Mesenchymal stem cell (in vitro differentiated cells and primary cell): ENCODE measurements at regions not wholly inside any gene's neighbourhood (a gene's known extent, or its start where the extent isn't known, plus 50 kb on each side); places are given as distances from the start of the nearest gene placed in this dataset.
"Not testable (repeated sequence)": the region's sequence is repeated elsewhere in the genome, so short reads cannot be mapped to it uniquely, and the experiment has no call there.

Experiments
- DNase-seq: peaks from one replicate; pipeline ENCODE4 v3.0.0-alpha.2; 2013
- H2AFZ ChIP-seq: one replicate; pipeline ENCODE4 v1.6.1; 2013; ENCODE audit warnings: low read depth, mild to moderate bottlenecking, control low read depth, inconsistent platforms, low read length, moderate library complexity
- H2AK5ac ChIP-seq: 2 replicates; pipeline ENCODE4 v1.6.1; 2013; ENCODE audit warnings: low read length, moderate library complexity, mild to moderate bottlenecking, inconsistent platforms; ENCODE audit not compliant: severe bottlenecking
- H2BK120ac ChIP-seq: one replicate; pipeline ENCODE4 v1.6.1; 2013; ENCODE audit warnings: low read depth, mild to moderate bottlenecking, inconsistent platforms, low read length, moderate library complexity
- H2BK12ac ChIP-seq, 2 experiments: one replicate each; pipeline ENCODE4 v1.6.1; 2013; ENCODE audit warnings: inconsistent platforms in 2 of 2, low read length in 2 of 2, mild to moderate bottlenecking in 2 of 2, moderate library complexity in 2 of 2, control low read depth in 1 of 2
- H2BK15ac ChIP-seq: one replicate; pipeline ENCODE4 v1.6.1; 2013; ENCODE audit warnings: mild to moderate bottlenecking, low read depth, inconsistent platforms; ENCODE audit not compliant: poor library complexity, severe bottlenecking
- H2BK5ac ChIP-seq: 2 replicates; pipeline ENCODE4 v1.6.1; 2013; ENCODE audit warnings: low read depth, mild to moderate bottlenecking, low read length, control low read depth, inconsistent platforms; ENCODE audit not compliant: poor library complexity, severe bottlenecking
- H3K14ac ChIP-seq, 2 experiments: one replicate each; pipeline ENCODE4 v1.6.1; 2013; ENCODE audit warnings: inconsistent platforms in 2 of 2, low read length in 2 of 2, control low read depth in 1 of 2, mild to moderate bottlenecking in 1 of 2, moderate library complexity in 1 of 2
- H3K18ac ChIP-seq, 2 experiments: one replicate each; pipeline ENCODE4 v1.6.1; 2013; ENCODE audit warnings: inconsistent platforms in 2 of 2, low read length in 2 of 2, control low read depth in 1 of 2, low read depth in 1 of 2, mild to moderate bottlenecking in 1 of 2
- H3K23ac ChIP-seq, 2 experiments: one replicate each; pipeline ENCODE4 v1.6.1; 2013; ENCODE audit warnings: inconsistent platforms in 2 of 2, low read length in 2 of 2, mild to moderate bottlenecking in 2 of 2, moderate library complexity in 2 of 2, control low read depth in 1 of 2
- H3K27ac ChIP-seq: 2 replicates; pipeline ENCODE4 v1.5.1; 2013; ENCODE audit warnings: mild to moderate bottlenecking, moderate library complexity, low read length, control low read depth, inconsistent platforms; ENCODE audit not compliant: poor library complexity, severe bottlenecking
- H3K27me3 ChIP-seq, 2 experiments: 2 replicates each; pipeline versions ENCODE4 v1.6.1 to v1.7.0; 2013; ENCODE audit warnings: low read length in 2 of 2, mild to moderate bottlenecking in 2 of 2, moderate library complexity in 2 of 2, control low read depth in 1 of 2, inconsistent platforms in 1 of 2; ENCODE audit not compliant: control insufficient read depth in 1 of 2, insufficient read depth in 1 of 2
- H3K36me3 ChIP-seq, 2 experiments: 2 replicates each; pipeline versions ENCODE4 v1.6.1 to v1.7.0; 2013; ENCODE audit warnings: low read length in 2 of 2, control low read depth in 1 of 2, inconsistent platforms in 1 of 2, low read depth in 1 of 2, mild to moderate bottlenecking in 1 of 2; ENCODE audit not compliant: insufficient read depth in 2 of 2, control insufficient read depth in 1 of 2
- H3K4ac ChIP-seq, 2 experiments: one replicate each; pipeline ENCODE4 v1.6.1; 2013; ENCODE audit warnings: inconsistent platforms in 2 of 2, low read length in 2 of 2, mild to moderate bottlenecking in 2 of 2, moderate library complexity in 2 of 2, control low read depth in 1 of 2, low read depth in 1 of 2
- H3K4me1 ChIP-seq: 2 replicates; pipeline ENCODE4 v1.6.1; 2013; ENCODE audit warnings: low read depth, low read length, control low read depth; ENCODE audit not compliant: control insufficient read depth, insufficient read depth
- H3K4me2 ChIP-seq: 2 replicates; pipeline ENCODE4 v1.6.1; 2013; ENCODE audit warnings: low read length, mild to moderate bottlenecking, inconsistent platforms; ENCODE audit not compliant: poor library complexity, severe bottlenecking
- H3K4me3 ChIP-seq, 2 experiments: 2 replicates each; pipeline versions ENCODE4 v1.5.1 to v1.7.0; 2013; ENCODE audit warnings: low read length in 2 of 2, mild to moderate bottlenecking in 2 of 2, control low read depth in 1 of 2, low read depth in 1 of 2; ENCODE audit not compliant: insufficient read depth in 1 of 2
- H3K79me1 ChIP-seq: replicated peaks from 2 replicates; pipeline ENCODE4 v1.6.1; 2013; ENCODE audit warnings: mild to moderate bottlenecking, control low read depth, low read length, inconsistent platforms; ENCODE audit not compliant: poor library complexity, severe bottlenecking
- H3K9ac ChIP-seq: 2 replicates; pipeline ENCODE4 v1.7.0; 2013; ENCODE audit warnings: mild to moderate bottlenecking, low read length, moderate library complexity
- H3K9me3 ChIP-seq: 2 replicates; pipeline ENCODE4 v1.7.0; 2013; ENCODE audit warnings: mild to moderate bottlenecking, low read length; ENCODE audit not compliant: control insufficient read depth
- H4K8ac ChIP-seq: one replicate; pipeline ENCODE4 v1.6.1; 2013; ENCODE audit warnings: inconsistent platforms, mild to moderate bottlenecking, low read length, moderate library complexity
- H4K91ac ChIP-seq: one replicate; pipeline ENCODE4 v1.6.1; 2013; ENCODE audit warnings: mild to moderate bottlenecking, low read length, inconsistent platforms
- WGBS: methylation state at CpG from one replicate; pipeline ENCODE4 v1.1.7; 2013; ENCODE audit warnings: mixed read lengths; 5-methylcytosine and 5-hydroxymethylcytosine counted together

DNA sequence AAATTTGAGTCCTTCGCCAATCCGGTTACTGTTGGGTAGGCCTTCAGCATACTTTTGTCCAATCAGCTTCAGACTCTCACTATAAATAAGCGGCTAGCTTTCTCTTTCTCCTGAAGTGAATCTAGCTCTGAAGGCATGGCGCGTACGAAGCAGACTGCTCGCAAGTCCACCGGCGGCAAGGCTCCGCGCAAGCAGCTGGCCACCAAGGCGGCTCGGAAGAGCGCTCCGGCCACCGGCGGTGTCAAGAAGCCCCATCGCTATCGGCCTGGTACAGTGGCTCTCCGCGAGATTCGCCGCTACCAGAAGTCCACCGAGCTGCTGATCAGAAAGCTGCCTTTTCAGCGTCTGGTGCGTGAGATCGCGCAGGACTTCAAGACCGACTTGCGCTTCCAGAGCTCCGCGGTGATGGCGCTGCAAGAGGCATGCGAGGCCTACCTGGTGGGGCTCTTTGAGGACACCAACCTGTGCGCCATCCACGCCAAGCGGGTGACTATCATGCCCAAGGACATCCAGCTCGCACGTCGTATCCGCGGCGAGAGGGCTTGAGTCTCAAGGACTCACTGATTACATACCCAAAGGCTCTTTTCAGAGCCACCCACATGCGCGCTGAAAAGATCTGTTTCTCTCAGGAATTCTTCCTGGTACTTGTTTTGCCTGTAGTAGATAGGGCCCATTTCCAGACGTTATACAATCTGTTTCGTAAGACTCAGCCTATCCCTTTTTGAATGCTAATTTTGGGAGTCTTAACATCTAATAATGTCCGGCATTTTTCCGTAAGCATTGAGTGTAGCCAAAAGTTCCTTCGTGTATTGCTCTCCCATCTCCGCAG, 102.0 kb downstream of the OR2B2 start:
- Histone ChIP-seq H3K4ac (peak overlapping the region; percentile 29 to 65), H3K18ac (peak overlapping the region; percentile 62 to 97), H3K36me3 (no peaks in the 10 kb centered on the region), H3K27ac (peak overlapping the region; percentile 86), H3K23ac (peak overlapping the region in 1 of 2 experiments; percentile 20), H2AK5ac (no peak overlapping the region), H2BK15ac (no peak overlapping the region), H3K9me3 (no peaks in the 10 kb centered on the region), H3K4me1 (peaks cover 7% of the 10 kb centered on the region), H3K4me2 (peak overlapping the region; percentile 75), H3K9ac (peak overlapping the region; percentile 92), H3K27me3 (no peaks in the 10 kb centered on the region), H2BK12ac (peak overlapping the region in 1 of 2 experiments; percentile 54), H3K14ac (peak overlapping the region in 1 of 2 experiments; percentile 89), H2BK120ac (no peak overlapping the region), H3K79me1 (no peaks in the 10 kb centered on the region), H3K4me3 (peak overlapping the region; percentile 73 to 93), H2BK5ac (no peak overlapping the region), H2AFZ (peak overlapping the region; percentile 70), H4K8ac (peak overlapping the region; percentile 12), H4K91ac (peak overlapping the region; percentile 9)
- WGBS: 1% methylated on average over 49 of the region's 51 CpGs
- DNase-seq: peak; percentile 98

DNA sequence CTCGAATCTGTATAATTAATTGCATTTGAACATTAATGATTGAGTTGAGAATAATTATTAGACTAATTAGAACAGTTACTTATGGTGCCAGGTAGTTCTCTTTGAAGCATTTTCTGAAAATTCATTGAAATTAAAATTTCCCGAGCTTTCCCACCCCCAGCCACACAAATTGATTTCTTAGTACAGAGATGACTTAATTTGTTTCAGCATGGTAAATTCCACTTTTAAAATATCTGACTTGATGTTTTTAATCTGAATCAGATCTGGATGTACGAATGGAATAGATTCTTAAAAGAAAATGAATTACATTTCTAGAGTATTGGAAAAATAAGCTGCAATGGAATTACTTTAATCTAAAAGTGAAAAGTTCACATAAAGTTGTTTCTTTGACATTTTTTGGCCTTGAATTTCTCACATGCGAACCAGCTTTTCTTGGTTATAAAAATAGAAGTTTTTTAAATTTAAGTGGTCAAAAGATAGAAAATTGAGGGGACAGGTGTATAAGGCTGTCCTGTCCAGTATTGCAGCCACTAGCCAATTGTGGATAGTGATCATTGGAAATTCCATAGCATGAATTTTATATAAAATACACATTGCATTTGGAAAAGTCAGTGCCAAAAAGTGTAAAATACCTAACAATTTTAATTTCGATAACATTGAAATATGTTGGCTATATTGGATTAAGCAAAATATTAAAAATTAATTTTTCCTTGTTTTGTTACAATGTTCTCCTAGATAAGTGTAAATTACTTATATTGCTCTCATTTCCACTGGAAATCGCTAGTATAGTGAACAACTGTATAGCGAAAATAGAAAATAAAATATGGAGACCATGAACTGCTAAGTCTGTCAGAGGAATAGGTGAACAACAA, 102.9 kb downstream of the OR2B2 start:
- Histone ChIP-seq H2AK5ac (no peak overlapping the region), H3K79me1 (no peaks in the 10 kb centered on the region), H2AFZ (no peak overlapping the region), H3K9ac (peak overlapping the region; percentile 92), H3K4me2 (no peak overlapping the region), H3K23ac (no peak overlapping the region), H2BK5ac (no peak overlapping the region), H3K4me3 (peak overlapping the region in 1 of 2 experiments; percentile 93), H3K27ac (peak overlapping the region; percentile 81), H4K8ac (no peak overlapping the region), H3K4me1 (peaks cover 7% of the 10 kb centered on the region), H2BK120ac (no peak overlapping the region), H3K9me3 (no peaks in the 10 kb centered on the region), H2BK15ac (no peak overlapping the region), H3K18ac (no peak overlapping the region), H3K27me3 (no peaks in the 10 kb centered on the region), H4K91ac (no peak overlapping the region), H2BK12ac (no peak overlapping the region), H3K14ac (no peak overlapping the region), H3K36me3 (no peaks in the 10 kb centered on the region), H3K4ac (no peak overlapping the region)
- 19% methylated on average over 2 of the region's 7 CpGs for WGBS
- DNase-seq: no peak

DNA sequence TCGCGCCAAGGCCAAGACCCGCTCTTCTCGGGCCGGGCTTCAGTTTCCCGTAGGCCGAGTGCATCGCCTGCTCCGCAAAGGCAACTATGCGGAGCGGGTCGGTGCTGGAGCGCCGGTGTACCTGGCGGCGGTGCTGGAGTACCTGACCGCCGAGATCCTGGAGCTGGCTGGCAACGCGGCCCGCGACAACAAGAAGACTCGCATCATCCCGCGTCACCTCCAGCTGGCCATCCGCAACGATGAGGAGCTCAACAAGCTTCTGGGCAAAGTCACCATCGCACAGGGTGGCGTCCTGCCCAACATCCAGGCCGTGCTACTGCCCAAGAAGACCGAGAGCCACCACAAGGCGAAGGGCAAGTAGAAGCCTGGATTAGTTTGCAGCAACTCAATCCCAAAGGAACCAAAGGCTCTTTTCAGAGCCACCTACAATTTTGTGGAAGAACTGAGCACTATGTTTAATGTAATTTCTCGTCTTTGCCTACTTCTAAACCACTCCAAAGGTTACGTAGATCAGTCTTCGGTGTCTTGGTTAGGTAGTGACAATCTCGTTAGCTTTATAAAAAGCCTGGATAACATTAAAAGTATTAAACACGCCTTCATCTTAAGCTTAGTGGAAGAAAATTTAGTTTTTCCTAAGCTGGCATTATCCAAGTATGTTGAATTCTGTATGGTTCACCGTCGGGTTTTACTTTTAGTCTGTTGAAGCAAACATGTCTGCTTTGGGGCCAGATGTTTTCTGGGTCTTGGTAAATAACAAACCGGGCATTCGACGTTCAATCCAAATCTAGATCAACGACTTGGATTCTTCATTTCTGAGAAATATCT, 103.7 kb downstream of the OR2B2 start:
- peak overlapping the region; percentile 89 for H3K9ac ChIP-seq
- H2BK120ac ChIP-seq: not testable (repeated sequence)

More for the DNA sequence above, 103.7 kb downstream of the OR2B2 start:
- WGBS: 1% methylated on average over 4 of the region's 43 CpGs
- not testable (repeated sequence) for H3K4me1 ChIP-seq, H4K8ac ChIP-seq, H3K14ac ChIP-seq, H4K91ac ChIP-seq, H2BK12ac ChIP-seq, H2BK15ac ChIP-seq, H3K36me3 ChIP-seq, H3K79me1 ChIP-seq, H3K9me3 ChIP-seq, H2AK5ac ChIP-seq, H2AFZ ChIP-seq, H3K27me3 ChIP-seq, H2BK5ac ChIP-seq
- H3K4me2 ChIP-seq: peak overlapping the region; percentile 85
- H3K27ac ChIP-seq: peak overlapping the region; percentile 81
- DNase-seq: peak; percentile 70
- H3K23ac ChIP-seq: peak overlapping the region in 1 of 2 experiments; percentile 79
- H3K4me3 ChIP-seq: peak overlapping the region; percentile 60 to 87
- H3K18ac ChIP-seq: peak overlapping the region; percentile 37 to 54
- H3K4ac ChIP-seq: peak overlapping the region; percentile 11 to 64
